Stomach (tissue), 8 donors: ENCODE measurements at regions not wholly inside any gene's neighbourhood (a gene's known extent, or its start where the extent isn't known, plus 50 kb on each side); places are given as distances from the start of the nearest gene placed in this dataset.

Experiments used
- DNase-seq, 2 donors: peaks; one replicate each; pipeline versions ENCODE4 v3.0.0 to v3.0.0-alpha.2; 2013 to 2019
- H3K27ac ChIP-seq, 5 donors: fragments of 200-600 bp in 4 of 5; sonication (generic) in 4 of 5; one replicate each; pipeline ENCODE4 v1.5.1; 2013 to 2019; ENCODE audit warnings: mild to moderate bottlenecking in 1 of 5, moderate library complexity in 1 of 5
- H3K27me3 ChIP-seq, 3 donors: fragments of 200-600 bp; sonication (generic); one replicate each; pipeline ENCODE4 v1.5.1; 2017 to 2019; ENCODE audit warnings: mixed run types in 1 of 3
- H3K36me3 ChIP-seq, 4 donors: fragments of 200-600 bp; sonication (generic); 1 replicate in 3 of 4; 2 replicates in 1 of 4; pipeline ENCODE4 v1.5.1; 2016 to 2019
- H3K4me1 ChIP-seq, 4 donors: fragments of 200-600 bp; sonication (generic); one replicate each; pipeline ENCODE4 v1.5.1; 2016 to 2019
- H3K4me3 ChIP-seq, 4 donors: fragments of 200-600 bp; sonication (generic) in 3 of 4; one replicate each; pipeline ENCODE4 v1.5.1; 2016 to 2019; ENCODE audit warnings: mild to moderate bottlenecking in 1 of 4
- H3K9me3 ChIP-seq, 4 donors: fragments of 200-600 bp; sonication (generic); one replicate each; pipeline ENCODE4 v1.5.1; 2016 to 2019
- EP300 ChIP-seq: sonication (generic); formaldehyde crosslinking; IDR thresholded peaks from one replicate; pipeline ENCODE4 v1.6.1; 2017; ENCODE audit warnings: antibody characterized with exemption
- POLR2A ChIP-seq, 4 donors: fragments of 450-650 bp; IDR thresholded peaks; one replicate each; pipeline ENCODE4 v1.6.1; 2016; ENCODE audit warnings: antibody characterized with exemption in 4 of 4, control low read depth in 2 of 4, mild to moderate bottlenecking in 1 of 4, moderate library complexity in 1 of 4
- POLR2AphosphoS5 ChIP-seq, 3 donors: sonication (generic); formaldehyde crosslinking; IDR thresholded peaks; one replicate each; pipeline ENCODE4 v1.6.1; 2016; ENCODE audit warnings: antibody characterized with exemption in 3 of 3
- WGBS, 5 donors: extraction: QIAGEN DNeasy Blood & Tissue Kit in 3 of 5; methylation state at CpG; one replicate each; pipeline versions ENCODE4 v1.1.5 to v1.1.7; 2013 to 2018; 5-methylcytosine and 5-hydroxymethylcytosine counted together
- intact Hi-C: fragments of 100-400 bp; cut with DNase I; formaldehyde crosslinking; loops from one replicate; pipeline ENCODE4 v1.15.1; 2023; ENCODE audit warnings: low total_unique reads
- TF ChIP-seq, protein P1 (sequence below), 7 experiments: fragments of 450-650 bp in 4 of 7; fragments of 200-600 bp in 3 of 7; sonication (generic) in 3 of 7; IDR thresholded peaks; one replicate each; pipeline ENCODE4 v1.5.1; 2016 to 2019; ENCODE audit warnings: antibody characterized with exemption in 7 of 7, control low read depth in 2 of 7, mild to moderate bottlenecking in 1 of 7
- donor health status: healthy with polysubstance abuse.
- donor health status: Bipolar disorder and iron deficiency.
- donor health status: healthy.

DNA sequence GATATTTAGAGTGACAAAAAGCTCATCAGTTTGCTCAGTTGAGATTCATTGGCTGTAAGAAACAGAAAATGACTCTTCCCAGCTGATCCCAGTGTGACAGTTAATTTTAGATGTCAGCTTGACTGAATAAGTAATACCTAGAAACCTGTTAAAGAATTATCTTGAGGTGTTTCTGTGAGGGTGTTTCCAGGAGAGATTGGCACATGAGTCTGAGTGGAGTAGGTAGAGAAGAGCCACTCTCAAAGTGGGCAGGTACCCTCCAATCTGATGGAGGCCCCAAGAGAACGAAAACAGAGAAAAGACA is 200.8 kb upstream of the BTBD3 start:
- H3K27me3 ChIP-seq: no peaks in the 10 kb centered on the region
- 78 to 93% (median 87%) methylated on average over 1 of the region's 1 CpG for WGBS, 5 donors
- no peak overlapping the region for H3K27ac ChIP-seq
- H3K4me3 ChIP-seq: no peak overlapping the region
- H3K36me3 ChIP-seq: no peaks in the 10 kb centered on the region
- H3K4me1 ChIP-seq: peaks cover 0 to 4% (median 0%) of the 10 kb centered on the region in 4 donors
- no peak for DNase-seq
- no peaks in the 10 kb centered on the region for H3K9me3 ChIP-seq
- intact Hi-C loops: no loop called here
- TF ChIP-seq, protein P1, sequence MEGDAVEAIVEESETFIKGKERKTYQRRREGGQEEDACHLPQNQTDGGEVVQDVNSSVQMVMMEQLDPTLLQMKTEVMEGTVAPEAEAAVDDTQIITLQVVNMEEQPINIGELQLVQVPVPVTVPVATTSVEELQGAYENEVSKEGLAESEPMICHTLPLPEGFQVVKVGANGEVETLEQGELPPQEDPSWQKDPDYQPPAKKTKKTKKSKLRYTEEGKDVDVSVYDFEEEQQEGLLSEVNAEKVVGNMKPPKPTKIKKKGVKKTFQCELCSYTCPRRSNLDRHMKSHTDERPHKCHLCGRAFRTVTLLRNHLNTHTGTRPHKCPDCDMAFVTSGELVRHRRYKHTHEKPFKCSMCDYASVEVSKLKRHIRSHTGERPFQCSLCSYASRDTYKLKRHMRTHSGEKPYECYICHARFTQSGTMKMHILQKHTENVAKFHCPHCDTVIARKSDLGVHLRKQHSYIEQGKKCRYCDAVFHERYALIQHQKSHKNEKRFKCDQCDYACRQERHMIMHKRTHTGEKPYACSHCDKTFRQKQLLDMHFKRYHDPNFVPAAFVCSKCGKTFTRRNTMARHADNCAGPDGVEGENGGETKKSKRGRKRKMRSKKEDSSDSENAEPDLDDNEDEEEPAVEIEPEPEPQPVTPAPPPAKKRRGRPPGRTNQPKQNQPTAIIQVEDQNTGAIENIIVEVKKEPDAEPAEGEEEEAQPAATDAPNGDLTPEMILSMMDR (IDR thresholded peaks at IDR 0.05): no peak
- TF ChIP-seq POLR2AphosphoS5 (IDR thresholded peaks at IDR 0.05) (no peak), POLR2A (IDR thresholded peaks at IDR 0.05) (no peak), EP300 (no peak)

- no peaks in the 10 kb centered on the region for H3K36me3 ChIP-seq
- H3K27ac ChIP-seq: no peak overlapping the region
- H3K4me1 ChIP-seq: peaks cover 0 to 4% (median 0%) of the 10 kb centered on the region in 4 donors
- no peak for DNase-seq
- no peak overlapping the region for H3K4me3 ChIP-seq
- no peaks in the 10 kb centered on the region for H3K27me3 ChIP-seq
- TF ChIP-seq, protein P1 (IDR thresholded peaks at IDR 0.05): no peak
- no peak for TF ChIP-seq POLR2AphosphoS5 (IDR thresholded peaks at IDR 0.05)
- no peak for TF ChIP-seq EP300
- no peak for TF ChIP-seq POLR2A (IDR thresholded peaks at IDR 0.05)
- intact Hi-C loops: no loop called here
- no peaks in the 10 kb centered on the region for H3K9me3 ChIP-seq
- 71 to 85% (median 84%) methylated on average over 3 of the region's 3 CpGs for WGBS, 5 donors
Measured at GRCh38 chr20:11717562-11717961, 200.1 kb upstream of the BTBD3 start.

DNA sequence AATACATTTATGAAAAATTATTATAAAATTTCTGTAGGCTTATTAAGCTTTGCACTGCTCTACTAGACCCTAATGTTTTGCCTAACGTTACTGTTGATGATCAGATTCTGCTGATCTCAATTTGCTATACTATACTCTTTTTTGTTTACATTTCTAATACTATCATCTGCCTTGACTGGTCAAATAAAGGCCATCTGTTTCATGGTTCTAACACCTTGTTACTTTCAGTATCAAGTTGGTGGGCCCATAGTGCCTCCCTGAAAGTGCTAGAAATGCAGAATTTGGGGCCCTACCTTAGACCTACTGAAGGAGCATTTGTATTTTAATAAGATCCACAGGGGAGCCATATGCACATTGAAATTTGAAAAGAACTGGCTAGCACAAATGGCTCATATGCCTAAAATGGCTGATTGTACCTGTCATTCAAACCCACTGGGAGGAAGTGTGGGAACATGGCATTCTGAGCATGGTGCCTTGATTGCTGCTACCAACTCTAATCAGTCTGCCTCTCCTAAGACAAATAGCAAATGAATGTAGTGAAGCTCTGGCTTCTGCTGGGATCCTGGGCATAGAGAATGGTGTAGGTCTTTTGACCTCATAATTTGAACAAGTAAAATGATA is 199.1 kb upstream of the BTBD3 start:
- Histone ChIP-seq H3K27me3 (no peaks in the 10 kb centered on the region), H3K4me3 (no peak overlapping the region), H3K27ac (no peak overlapping the region), H3K4me1 (peaks cover 0 to 4% (median 0%) of the 10 kb centered on the region in 4 donors), H3K36me3 (no peaks in the 10 kb centered on the region), H3K9me3 (no peaks in the 10 kb centered on the region)
- WGBS, 5 donors: 45 to 72% (median 57%) methylated on average over 1 of the region's 1 CpG
- TF ChIP-seq POLR2A (IDR thresholded peaks at IDR 0.05): no peak
- TF ChIP-seq EP300: no peak
- TF ChIP-seq POLR2AphosphoS5 (IDR thresholded peaks at IDR 0.05): no peak
- TF ChIP-seq, protein P1 (IDR thresholded peaks at IDR 0.05): no peak
- intact Hi-C loops: no loop called here
- no peak for DNase-seq

DNA sequence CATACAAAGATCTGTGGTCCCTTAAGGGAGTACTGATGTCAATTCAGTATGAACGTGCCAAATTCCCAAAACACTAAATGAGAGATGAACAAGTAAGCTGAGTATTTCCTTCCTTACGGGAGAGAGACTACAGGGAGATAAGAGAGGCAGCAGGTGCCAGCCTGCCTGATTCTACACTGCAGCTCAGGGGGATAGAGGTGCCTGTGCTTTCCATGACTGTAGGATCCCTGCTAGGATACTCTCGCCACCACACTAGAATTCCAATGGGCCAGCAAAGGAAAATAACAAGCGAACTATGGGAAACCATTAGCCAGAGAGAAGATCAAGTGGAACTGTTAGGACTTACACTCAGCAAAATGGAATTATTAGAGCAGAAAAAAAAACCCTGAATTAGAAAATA is 198.5 kb upstream of the BTBD3 start:
- 44 to 74% (median 62%) methylated on average over 4 of the region's 4 CpGs for WGBS, 5 donors
- TF ChIP-seq EP300 (no peak), POLR2A (IDR thresholded peaks at IDR 0.05) (no peak), POLR2AphosphoS5 (IDR thresholded peaks at IDR 0.05) (no peak)
- TF ChIP-seq, protein P1 (IDR thresholded peaks at IDR 0.05): no peak
- Histone ChIP-seq H3K9me3 (no peaks in the 10 kb centered on the region), H3K27me3 (no peaks in the 10 kb centered on the region), H3K36me3 (no peaks in the 10 kb centered on the region), H3K4me1 (peaks cover 0 to 4% (median 0%) of the 10 kb centered on the region in 4 donors), H3K27ac (no peak overlapping the region), H3K4me3 (no peak overlapping the region)
- no peak for DNase-seq
- intact Hi-C loops: no loop called here
